Astrocyte (in vitro differentiated cells and primary cell): ENCODE measurements at regions not wholly inside any gene's neighbourhood (a gene's known extent, or its start where the extent isn't known, plus 50 kb on each side); places are given as distances from the start of the nearest gene placed in this dataset.

Experiments
- DNase-seq: peaks from one replicate; pipeline ENCODE4 v3.0.0-alpha.2; 2010; ENCODE audit warnings: low read depth
- FAIRE-seq: peaks from 2 replicates; lab custom pipeline; 2011; peaks lifted over from hg19 to GRCh38; lab: Jason Lieb, UNC
- H2AFZ ChIP-seq: 2 replicates; pipeline ENCODE4 v1.6.0; 2012; ENCODE audit warnings: low read depth, low read length, inconsistent platforms
- H3K27ac ChIP-seq: 2 replicates; pipeline ENCODE4 v1.5.1; 2011; ENCODE audit warnings: low read depth, low read length, inconsistent platforms
- H3K27me3 ChIP-seq: 2 replicates; pipeline ENCODE4 v1.6.0; 2011; ENCODE audit warnings: low read length, inconsistent platforms; ENCODE audit not compliant: insufficient read depth
- H3K36me3 ChIP-seq: 2 replicates; pipeline ENCODE4 v1.5.1; 2011; ENCODE audit warnings: low read length, inconsistent platforms; ENCODE audit not compliant: insufficient read depth
- H3K4me1 ChIP-seq: 2 replicates; pipeline ENCODE4 v1.5.1; 2011; ENCODE audit warnings: low read length, inconsistent platforms; ENCODE audit not compliant: insufficient read depth
- H3K4me2 ChIP-seq: 2 replicates; pipeline ENCODE4 v1.6.0; 2012; ENCODE audit warnings: low read length, inconsistent platforms
- H3K4me3 ChIP-seq: 2 replicates; pipeline ENCODE4 v1.5.1; 2011; ENCODE audit warnings: low read depth, mild to moderate bottlenecking, low read length, inconsistent platforms; ENCODE audit not compliant: insufficient read depth
- H3K79me2 ChIP-seq: 2 replicates; pipeline ENCODE4 v1.6.0; 2012; ENCODE audit warnings: mild to moderate bottlenecking, low read length, inconsistent platforms; ENCODE audit not compliant: insufficient read depth
- H3K9ac ChIP-seq: 2 replicates; pipeline ENCODE4 v1.6.0; 2012; ENCODE audit warnings: mild to moderate bottlenecking, low read length, inconsistent platforms
- H3K9me3 ChIP-seq: 2 replicates; pipeline ENCODE4 v1.5.1; 2012; ENCODE audit warnings: low read depth, mild to moderate bottlenecking, low read length, inconsistent platforms; ENCODE audit not compliant: insufficient read depth
- H4K20me1 ChIP-seq: 2 replicates; pipeline ENCODE4 v1.6.0; 2012; ENCODE audit warnings: low read length, inconsistent platforms; ENCODE audit not compliant: insufficient read depth
- H3K27ac Mint-ChIP-seq: one replicate; pipeline ENCODE4 v1.8.0; 2021; ENCODE audit warnings: mild to moderate bottlenecking, mixed read lengths; ENCODE audit not compliant: unreplicated experiment
- H3K27me3 Mint-ChIP-seq: one replicate; pipeline ENCODE4 v1.8.0; 2021; ENCODE audit warnings: low read depth, mixed read lengths; ENCODE audit not compliant: unreplicated experiment
- H3K36me3 Mint-ChIP-seq: one replicate; pipeline ENCODE4 v1.8.0; 2021; ENCODE audit warnings: low read depth, mixed read lengths; ENCODE audit not compliant: unreplicated experiment
- H3K4me1 Mint-ChIP-seq: one replicate; pipeline ENCODE4 v1.8.0; 2021; ENCODE audit warnings: low read depth, mixed read lengths; ENCODE audit not compliant: unreplicated experiment
- H3K4me3 Mint-ChIP-seq: one replicate; pipeline ENCODE4 v1.8.0; 2021; ENCODE audit warnings: mild to moderate bottlenecking, moderate library complexity, mixed read lengths; ENCODE audit not compliant: unreplicated experiment
- H3K9me3 Mint-ChIP-seq: one replicate; pipeline ENCODE4 v1.8.0; 2021; ENCODE audit warnings: mild to moderate bottlenecking, mixed read lengths; ENCODE audit not compliant: unreplicated experiment
- CTCF ChIP-seq: IDR thresholded peaks from 2 replicates; pipeline ENCODE4 v1.5.1; 2011; ENCODE audit warnings: low read depth, mild to moderate bottlenecking, inconsistent platforms, low read length, moderate library complexity; ENCODE audit not compliant: insufficient read depth
- EZH2 ChIP-seq: IDR thresholded peaks from 2 replicates; pipeline ENCODE4 v1.6.1; 2012; ENCODE audit warnings: mild to moderate bottlenecking, low read length, inconsistent platforms; ENCODE audit not compliant: insufficient read depth

- H3K9ac ChIP-seq = no peak overlapping the region
- Mint-ChIP-seq H3K9me3 (peaks cover 9% of the 10 kb centered on the region), H3K36me3 (peaks cover 19% of the 10 kb centered on the region), H3K27me3 (no peaks in the 10 kb centered on the region), H3K4me1 (peaks cover 5% of the 10 kb centered on the region), H3K27ac (peak overlapping the region; percentile 14), H3K4me3 (no peak overlapping the region)
- no peak overlapping the region for H2AFZ ChIP-seq
- H3K27ac ChIP-seq = no peak overlapping the region
- H3K9me3 ChIP-seq = no peaks in the 10 kb centered on the region
- no peak overlapping the region for H3K4me2 ChIP-seq
- no peak for TF ChIP-seq CTCF
- no peak for TF ChIP-seq EZH2
- DNase-seq (peak; percentile 39), FAIRE-seq (no peak)
- H3K4me1 ChIP-seq = no peaks in the 10 kb centered on the region
- H4K20me1 ChIP-seq = no peaks in the 10 kb centered on the region
- no peak overlapping the region for H3K4me3 ChIP-seq
- H3K36me3 ChIP-seq = no peaks in the 10 kb centered on the region
- H3K27me3 ChIP-seq = no peaks in the 10 kb centered on the region
- H3K79me2 ChIP-seq = no peaks in the 10 kb centered on the region
These were observed 215.4 kb upstream of the PGRMC2 start for GRCh38 chr4:128502818-128503527.

- Histone ChIP-seq H2AFZ (no peak overlapping the region), H3K4me3 (no peak overlapping the region), H3K27ac (no peak overlapping the region), H3K79me2 (no peaks in the 10 kb centered on the region), H3K36me3 (no peaks in the 10 kb centered on the region), H3K9me3 (no peaks in the 10 kb centered on the region), H3K4me2 (no peak overlapping the region), H3K9ac (no peak overlapping the region), H3K4me1 (no peaks in the 10 kb centered on the region), H3K27me3 (no peaks in the 10 kb centered on the region), H4K20me1 (no peaks in the 10 kb centered on the region)
- H3K9me3 Mint-ChIP-seq = peaks cover 9% of the 10 kb centered on the region
- DNase-seq (no peak), FAIRE-seq (no peak)
- TF ChIP-seq CTCF (no peak), EZH2 (no peak)
- no peak overlapping the region for H3K4me3 Mint-ChIP-seq
- no peak overlapping the region for H3K27ac Mint-ChIP-seq
- H3K36me3 Mint-ChIP-seq = peaks cover 19% of the 10 kb centered on the region
- no peaks in the 10 kb centered on the region for H3K27me3 Mint-ChIP-seq
- peaks cover 5% of the 10 kb centered on the region for H3K4me1 Mint-ChIP-seq
These were observed 213.6 kb upstream of the PGRMC2 start for GRCh38 chr4:128501239-128501638.

DNA sequence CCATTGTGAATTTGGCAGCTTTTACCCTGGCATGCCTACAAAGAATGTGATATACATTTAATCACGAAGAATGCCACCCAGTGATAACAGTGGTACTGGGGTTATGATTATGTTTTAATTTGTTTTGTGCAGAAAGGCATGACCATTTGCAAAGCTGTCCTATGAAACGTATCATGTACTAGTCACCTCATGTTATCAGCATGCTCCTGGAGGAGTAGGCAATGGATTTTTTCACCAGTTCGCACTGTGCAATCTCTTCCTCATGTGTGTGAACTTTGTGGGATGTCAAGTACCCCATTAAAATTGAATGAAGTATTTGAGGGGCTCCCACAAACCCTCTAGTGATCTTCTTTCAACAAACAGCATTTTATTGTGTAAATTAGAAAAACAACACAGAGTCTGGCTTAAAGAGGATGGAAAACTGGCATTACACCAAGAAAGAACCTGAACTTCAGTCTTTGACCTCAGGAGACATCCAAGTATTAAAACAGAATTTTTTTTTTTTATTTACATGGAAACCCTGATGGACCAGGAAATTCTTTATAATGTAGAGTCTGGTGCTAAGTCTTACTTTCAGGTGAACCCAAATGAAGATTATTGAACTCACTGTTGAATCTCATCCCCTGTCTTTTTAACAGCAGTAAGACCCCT is 200.6 kb upstream of the PGRMC2 start:
- Histone ChIP-seq H3K4me1 (no peaks in the 10 kb centered on the region), H3K27me3 (no peaks in the 10 kb centered on the region), H3K4me2 (no peak overlapping the region), H3K9me3 (no peaks in the 10 kb centered on the region), H3K79me2 (no peaks in the 10 kb centered on the region), H3K9ac (no peak overlapping the region), H3K36me3 (no peaks in the 10 kb centered on the region), H2AFZ (no peak overlapping the region), H3K4me3 (no peak overlapping the region), H3K27ac (no peak overlapping the region), H4K20me1 (no peaks in the 10 kb centered on the region)
- Mint-ChIP-seq H3K9me3 (peaks cover 7% of the 10 kb centered on the region), H3K27ac (no peak overlapping the region), H3K36me3 (peaks cover 4% of the 10 kb centered on the region), H3K4me3 (no peak overlapping the region), H3K27me3 (no peaks in the 10 kb centered on the region), H3K4me1 (peaks cover 3% of the 10 kb centered on the region)
- DNase-seq (no peak), FAIRE-seq (no peak)
- TF ChIP-seq CTCF = no peak
